Suprapubic skin (tissue), 4 donors: ENCODE measurements at regions not wholly inside any gene's neighbourhood (a gene's known extent, or its start where the extent isn't known, plus 50 kb on each side); places are given as distances from the start of the nearest gene placed in this dataset.

Experiments
- DNase-seq, 2 donors: peaks; one replicate each; pipeline ENCODE4 v3.0.0-alpha.2; 2019; ENCODE audit warnings: low spot score in 2 of 2
- H3K27ac ChIP-seq: fragments of 200-600 bp; sonication (generic); one replicate; pipeline ENCODE4 v1.5.1; 2019
- H3K27me3 ChIP-seq: fragments of 200-600 bp; sonication (generic); one replicate; pipeline ENCODE4 v1.5.1; 2019
- H3K36me3 ChIP-seq: fragments of 200-600 bp; sonication (generic); one replicate; pipeline ENCODE4 v1.5.1; 2019
- H3K4me1 ChIP-seq: fragments of 200-600 bp; sonication (generic); one replicate; pipeline ENCODE4 v1.5.1; 2019
- H3K4me3 ChIP-seq: fragments of 200-600 bp; sonication (generic); one replicate; pipeline ENCODE4 v1.5.1; 2019; ENCODE audit warnings: mild to moderate bottlenecking
- H3K9me3 ChIP-seq: fragments of 200-600 bp; sonication (generic); one replicate; pipeline ENCODE4 v1.5.1; 2019
- CTCF ChIP-seq, 2 donors: fragments of 200-600 bp in 1 of 2; fragments of 450-650 bp in 1 of 2; sonication (generic) in 1 of 2; IDR thresholded peaks; one replicate each; pipeline ENCODE4 v1.5.1; 2016 to 2019; ENCODE audit warnings: antibody characterized with exemption in 2 of 2, mild to moderate bottlenecking in 1 of 2, moderate library complexity in 1 of 2
- EP300 ChIP-seq: sonication (generic); formaldehyde crosslinking; IDR thresholded peaks from one replicate; pipeline ENCODE4 v1.6.1; 2017; ENCODE audit warnings: antibody characterized with exemption
- POLR2A ChIP-seq, 2 donors: fragments of 450-650 bp; IDR thresholded peaks; one replicate each; pipeline ENCODE4 v1.6.1; 2017; ENCODE audit warnings: antibody characterized with exemption in 2 of 2, mild to moderate bottlenecking in 2 of 2, moderate library complexity in 2 of 2
- POLR2AphosphoS5 ChIP-seq, 3 donors: sonication (generic); formaldehyde crosslinking; IDR thresholded peaks; one replicate each; pipeline ENCODE4 v1.6.1; 2017; ENCODE audit warnings: antibody characterized with exemption in 3 of 3
- WGBS: methylation state at CpG from one replicate; pipeline ENCODE4 v1.1.5; 2018; 5-methylcytosine and 5-hydroxymethylcytosine counted together

DNA sequence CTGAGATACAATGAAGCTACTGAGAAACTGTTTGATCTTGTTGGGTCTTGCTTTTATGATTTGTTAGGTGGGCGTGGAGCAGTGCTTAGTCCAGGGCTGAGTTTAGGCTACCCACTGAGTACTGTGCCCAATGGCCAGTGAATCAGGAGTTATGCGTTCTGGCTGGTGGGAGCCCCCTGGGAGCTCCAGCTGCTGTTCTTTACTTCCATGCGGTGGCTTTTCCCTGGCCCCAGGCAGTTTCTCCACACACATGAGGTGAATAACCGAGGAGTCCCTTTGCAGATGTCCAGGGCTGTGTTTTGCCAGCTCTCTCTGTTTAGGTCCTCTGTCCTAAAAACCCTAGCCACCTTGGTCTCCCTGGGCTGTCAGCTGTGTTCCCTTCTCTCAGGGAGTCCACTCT, 106.5 kb downstream of the KLF13 start:
- no peak for TF ChIP-seq EP300
- Histone ChIP-seq H3K4me1 (peaks cover 42% of the 10 kb centered on the region), H3K9me3 (no peaks in the 10 kb centered on the region), H3K4me3 (no peak overlapping the region), H3K27ac (no peak overlapping the region), H3K27me3 (no peaks in the 10 kb centered on the region), H3K36me3 (no peaks in the 10 kb centered on the region)
- DNase-seq: no peak
- 57% methylated on average over 4 of the region's 4 CpGs for WGBS

DNA sequence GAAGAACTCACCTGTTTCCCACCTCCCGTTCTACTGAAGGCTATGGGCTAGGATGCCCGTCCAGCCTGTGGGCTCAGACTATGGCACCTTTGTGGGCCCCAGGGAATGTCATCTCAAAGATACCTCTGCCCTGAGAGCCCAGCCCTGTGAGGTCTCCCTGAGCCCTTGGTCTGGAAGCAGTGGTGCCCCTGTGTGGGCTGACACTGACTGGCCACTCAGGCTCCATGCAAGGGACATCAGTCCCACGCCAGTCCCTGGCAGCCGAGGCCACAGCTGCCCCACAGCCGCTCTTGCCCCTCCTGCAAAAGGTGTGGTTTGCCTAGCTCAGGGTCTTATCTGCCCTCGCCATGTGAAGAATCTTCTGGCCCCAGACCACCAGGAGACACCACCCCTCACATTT, 106.9 kb downstream of the KLF13 start:
- Histone ChIP-seq H3K27ac (no peak overlapping the region), H3K36me3 (no peaks in the 10 kb centered on the region), H3K4me1 (peaks cover 43% of the 10 kb centered on the region), H3K4me3 (no peak overlapping the region), H3K9me3 (no peaks in the 10 kb centered on the region), H3K27me3 (no peaks in the 10 kb centered on the region)
- WGBS: 93% methylated on average over 3 of the region's 6 CpGs
- TF ChIP-seq EP300: no peak
- no peak for TF ChIP-seq POLR2AphosphoS5 (IDR thresholded peaks at IDR 0.05)
- TF ChIP-seq CTCF (IDR thresholded peaks at IDR 0.05): no peak
- TF ChIP-seq POLR2A (IDR thresholded peaks at IDR 0.05): no peak
- no peak for DNase-seq

- WGBS: 38% methylated on average over 3 of the region's 3 CpGs
Measured at GRCh38 chr15:31434275-31434587, 107.6 kb downstream of the KLF13 start.

GRCh38 chr15:31434588-31435260, 108.1 kb downstream of the KLF13 start:
- peak; percentile 86 for DNase-seq
- H3K4me1 ChIP-seq: peaks cover 43% of the 10 kb centered on the region
- no peaks in the 10 kb centered on the region for H3K9me3 ChIP-seq
- no peaks in the 10 kb centered on the region for H3K36me3 ChIP-seq
- WGBS: 18% methylated on average over 20 of the region's 21 CpGs
- peak overlapping the region; percentile 35 for H3K4me3 ChIP-seq
- H3K27ac ChIP-seq: peak overlapping the region; percentile 93
- TF ChIP-seq POLR2AphosphoS5 (IDR thresholded peaks at IDR 0.05) (peak in 1 of 3 donors; percentile 10), EP300 (no peak)
- H3K27me3 ChIP-seq: no peaks in the 10 kb centered on the region

More at GRCh38 chr15:31434275-31434587, 107.6 kb downstream of the KLF13 start:
- TF ChIP-seq CTCF (IDR thresholded peaks at IDR 0.05) (no peak), POLR2AphosphoS5 (IDR thresholded peaks at IDR 0.05) (no peak), EP300 (no peak), POLR2A (IDR thresholded peaks at IDR 0.05) (no peak)
- peak in 1 of 2 donors; percentile 70 for DNase-seq
- H3K4me1 ChIP-seq: peaks cover 43% of the 10 kb centered on the region
- H3K4me3 ChIP-seq: peak overlapping the region; percentile 35
- H3K9me3 ChIP-seq: no peaks in the 10 kb centered on the region
- H3K36me3 ChIP-seq: no peaks in the 10 kb centered on the region
- H3K27ac ChIP-seq: peak overlapping the region; percentile 93
- no peaks in the 10 kb centered on the region for H3K27me3 ChIP-seq

- WGBS: 11% methylated on average over 15 of the region's 15 CpGs
- H3K27me3 ChIP-seq: no peaks in the 10 kb centered on the region
- peaks cover 46% of the 10 kb centered on the region for H3K4me1 ChIP-seq
- TF ChIP-seq EP300 (no peak), POLR2A (IDR thresholded peaks at IDR 0.05) (no peak), POLR2AphosphoS5 (IDR thresholded peaks at IDR 0.05) (peak in 1 of 3 donors; percentile 37), CTCF (IDR thresholded peaks at IDR 0.05) (peak; percentile 16 to 56)
- peak; percentile 85 to 90 for DNase-seq
- H3K27ac ChIP-seq: peak overlapping the region; percentile 93
- H3K36me3 ChIP-seq: no peaks in the 10 kb centered on the region
- no peaks in the 10 kb centered on the region for H3K9me3 ChIP-seq
- H3K4me3 ChIP-seq: peak overlapping the region; percentile 35
Measured at GRCh38 chr15:31435261-31435911, 108.8 kb downstream of the KLF13 start.

GRCh38 chr15:31435912-31436628, 109.4 kb downstream of the KLF13 start:
- Histone ChIP-seq H3K27ac (peak overlapping the region; percentile 93), H3K9me3 (no peaks in the 10 kb centered on the region), H3K27me3 (no peaks in the 10 kb centered on the region), H3K36me3 (no peaks in the 10 kb centered on the region), H3K4me1 (peaks cover 53% of the 10 kb centered on the region), H3K4me3 (no peak overlapping the region)
- WGBS: 27% methylated on average over 10 of the region's 14 CpGs
- DNase-seq: peak in 1 of 2 donors; percentile 78
- TF ChIP-seq EP300: no peak
- no peak for TF ChIP-seq POLR2AphosphoS5 (IDR thresholded peaks at IDR 0.05)
- no peak for TF ChIP-seq POLR2A (IDR thresholded peaks at IDR 0.05)
- TF ChIP-seq CTCF (IDR thresholded peaks at IDR 0.05): no peak
